Renal cortex interstitium (tissue), 11 donors: ENCODE measurements at regions not wholly inside any gene's neighbourhood (a gene's known extent, or its start where the extent isn't known, plus 50 kb on each side); places are given as distances from the start of the nearest gene placed in this dataset.
"Not testable (repeated sequence)": the region's sequence is repeated elsewhere in the genome, so short reads cannot be mapped to it uniquely, and the experiment has no call there.

Experiments
- DNase-seq, 11 donors: peaks; one replicate each; pipeline ENCODE4 v3.0.0-alpha.2; 2013; ENCODE audit warnings: low read depth in 9 of 11, low spot score in 4 of 11; ENCODE audit errors: extremely low read depth in 1 of 11

GRCh38 chr19:30817965-30818567, 445.9 kb downstream of the ZNF536 start:
- DNase-seq, result no peak

GRCh38 chr19:30817197-30817596, 445.0 kb downstream of the ZNF536 start:
- no peak for DNase-seq

GRCh38 chr19:30815889-30816580, 443.9 kb downstream of the ZNF536 start:
- DNase-seq, result no peak

GRCh38 chr19:30812099-30812678, 440.0 kb downstream of the ZNF536 start:
- DNase-seq, result no peak

GRCh38 chr19:30811397-30812098, 439.4 kb downstream of the ZNF536 start:
- DNase-seq, result no peak

- DNase-seq, result no peak
Measured at GRCh38 chr19:30810726-30811125, 438.5 kb downstream of the ZNF536 start.

- DNase-seq, result no peak
Measured at GRCh38 chr19:30807278-30807677, 435.1 kb downstream of the ZNF536 start.

GRCh38 chr19:30806311-30806710, 434.1 kb downstream of the ZNF536 start:
- DNase-seq, result no peak

- DNase-seq, result peak in 1 of 11 donors; percentile 17
Measured at GRCh38 chr19:30804751-30805150, 432.6 kb downstream of the ZNF536 start.

- not testable (repeated sequence) for DNase-seq
Measured at GRCh38 chr19:30804333-30804732, 432.1 kb downstream of the ZNF536 start.

- no peak for DNase-seq
Measured at GRCh38 chr19:30802424-30803013, 430.3 kb downstream of the ZNF536 start.

- DNase-seq, result peak in 1 of 11 donors; percentile 24
Measured at GRCh38 chr19:30799865-30800755, 427.9 kb downstream of the ZNF536 start.

- no peak for DNase-seq
Measured at GRCh38 chr19:30795727-30796126, 423.5 kb downstream of the ZNF536 start.

GRCh38 chr19:30792561-30793505, 420.6 kb downstream of the ZNF536 start:
- DNase-seq, result no peak

GRCh38 chr19:30791088-30791487, 418.9 kb downstream of the ZNF536 start:
- DNase-seq, result no peak

- DNase-seq, result no peak
Measured at GRCh38 chr19:30790056-30790680, 418.0 kb downstream of the ZNF536 start.

GRCh38 chr19:30788105-30788765, 416.1 kb downstream of the ZNF536 start:
- DNase-seq, result no peak
